Aorta (tissue), 5 donors: ENCODE measurements at regions not wholly inside any gene's neighbourhood (a gene's known extent, or its start where the extent isn't known, plus 50 kb on each side); places are given as distances from the start of the nearest gene placed in this dataset.

Source experiments
- ATAC-seq: fragments of 200-7000 bp; cut with Tn5 transposase; one replicate; pipeline ENCODE4 v1.9.1; 2022; ENCODE audit warnings: moderate library complexity; ENCODE audit not compliant: low FRiP score
- DNase-seq, 2 donors: peaks; one replicate each; pipeline ENCODE4 v3.0.0-alpha.2; 2020
- H3K27ac ChIP-seq, 2 donors: one replicate each; pipeline ENCODE4 v1.5.1; 2013; ENCODE audit warnings: low read length in 2 of 2, mild to moderate bottlenecking in 2 of 2, moderate library complexity in 2 of 2, control low read depth in 1 of 2, inconsistent platforms in 1 of 2, low read depth in 1 of 2
- H3K27me3 ChIP-seq, 2 donors: one replicate each; pipeline ENCODE4 v1.6.1; 2013; ENCODE audit warnings: control low read depth in 1 of 2, low read length in 1 of 2, mild to moderate bottlenecking in 1 of 2, moderate library complexity in 1 of 2; ENCODE audit not compliant: insufficient read depth in 2 of 2, control insufficient read depth in 1 of 2
- H3K36me3 ChIP-seq, 2 donors: one replicate each; pipeline ENCODE4 v1.6.1; 2013; ENCODE audit warnings: control low read depth in 1 of 2, low read length in 1 of 2, mild to moderate bottlenecking in 1 of 2; ENCODE audit not compliant: insufficient read depth in 2 of 2, control insufficient read depth in 1 of 2
- H3K4me1 ChIP-seq, 2 donors: one replicate each; pipeline ENCODE4 v1.6.1; 2013; ENCODE audit warnings: low read length in 2 of 2, control low read depth in 1 of 2, mild to moderate bottlenecking in 1 of 2, moderate library complexity in 1 of 2; ENCODE audit not compliant: insufficient read depth in 2 of 2, control insufficient read depth in 1 of 2
- H3K4me3 ChIP-seq, 2 donors: one replicate each; pipeline ENCODE4 v1.5.1; 2013; ENCODE audit warnings: low read length in 2 of 2, control low read depth in 1 of 2, mild to moderate bottlenecking in 1 of 2
- H3K9me3 ChIP-seq: one replicate; pipeline ENCODE4 v1.6.1; 2013; ENCODE audit warnings: mild to moderate bottlenecking, low read length; ENCODE audit not compliant: control insufficient read depth
- WGBS, 2 donors: extraction: QIAGEN DNeasy Blood & Tissue Kit; methylation state at CpG; one replicate each; pipeline ENCODE4 v1.1.7; 2013; 5-methylcytosine and 5-hydroxymethylcytosine counted together
- intact Hi-C, 2 donors: fragments of 100-400 bp; cut with DNase I; formaldehyde crosslinking; loops; one replicate each; pipeline versions ENCODE4 v1.14.2 to v1.15.0; 2022
- donor health status: healthy with polysubstance abuse.
- donor health status: Bipolar disorder and iron deficiency.
- donor health status: DM: no; HTN: no; CAD: no.
- donor health status: DM: no; HTN: no; CAD: no.
- donor health status: DM: yes; HTN: yes; CAD: no.

GRCh38 chr4:62814510-62815047, 1594.7 kb downstream of the TECRL start:
- no peaks in the 10 kb centered on the region for H3K4me1 ChIP-seq
- H3K9me3 ChIP-seq = no peaks in the 10 kb centered on the region
- H3K36me3 ChIP-seq = no peaks in the 10 kb centered on the region
- DNase-seq (no peak), ATAC-seq (no peak)
- H3K27ac ChIP-seq = no peak overlapping the region
- 35 to 36% methylated on average over 3 of the region's 3 CpGs for whole genome bisulfite sequencing, 2 donors
- no peak overlapping the region for H3K4me3 ChIP-seq
- intact Hi-C loops = no loop called here
- no peaks in the 10 kb centered on the region for H3K27me3 ChIP-seq

GRCh38 chr4:62806816-62807215, 1602.4 kb downstream of the TECRL start:
- H3K4me3 ChIP-seq = no peak overlapping the region
- H3K36me3 ChIP-seq = no peaks in the 10 kb centered on the region
- peaks cover 2% of the 10 kb centered on the region for H3K9me3 ChIP-seq
- no peaks in the 10 kb centered on the region for H3K27me3 ChIP-seq
- intact Hi-C loops = no loop called here
- no peak for DNase-seq
- no peak overlapping the region for H3K27ac ChIP-seq
- ATAC-seq = peak; percentile 60
- 76 to 80% methylated on average over 5 of the region's 5 CpGs for WGBS, 2 donors
- no peaks in the 10 kb centered on the region for H3K4me1 ChIP-seq

GRCh38 chr4:62804075-62804474, 1603.9 kb downstream of the ADGRL3 start:
- WGBS, 2 donors = 78 to 89% methylated on average over 2 of the region's 2 CpGs
- peaks cover 2% of the 10 kb centered on the region for H3K9me3 ChIP-seq
- DNase-seq (no peak), ATAC-seq (no peak)
- no peaks in the 10 kb centered on the region for H3K27me3 ChIP-seq
- H3K4me1 ChIP-seq = no peaks in the 10 kb centered on the region
- intact Hi-C loops = no loop called here
- H3K36me3 ChIP-seq = no peaks in the 10 kb centered on the region
- no peak overlapping the region for H3K4me3 ChIP-seq
- H3K27ac ChIP-seq = no peak overlapping the region

GRCh38 chr4:62797221-62797620, 1597.1 kb downstream of the ADGRL3 start:
- WGBS, 2 donors = 79 to 83% methylated on average over 1 of the region's 1 CpG
- no peak overlapping the region for H3K4me3 ChIP-seq
- H3K27me3 ChIP-seq = no peaks in the 10 kb centered on the region
- no peaks in the 10 kb centered on the region for H3K9me3 ChIP-seq
- ATAC-seq (no peak), DNase-seq (no peak)
- no peak overlapping the region for H3K27ac ChIP-seq
- intact Hi-C loops = no loop called here
- no peaks in the 10 kb centered on the region for H3K36me3 ChIP-seq
- H3K4me1 ChIP-seq = no peaks in the 10 kb centered on the region

- no peaks in the 10 kb centered on the region for H3K27me3 ChIP-seq
- intact Hi-C loops = no loop called here
- H3K9me3 ChIP-seq = no peaks in the 10 kb centered on the region
- ATAC-seq (no peak), DNase-seq (no peak)
- no peak overlapping the region for H3K27ac ChIP-seq
- H3K4me3 ChIP-seq = no peak overlapping the region
- no peaks in the 10 kb centered on the region for H3K4me1 ChIP-seq
- WGBS, 2 donors = 78 to 83% methylated on average over 2 of the region's 2 CpGs
- H3K36me3 ChIP-seq = no peaks in the 10 kb centered on the region
Measured at GRCh38 chr4:62791386-62791785, 1591.3 kb downstream of the ADGRL3 start.

- no peaks in the 10 kb centered on the region for H3K4me1 ChIP-seq
- no peaks in the 10 kb centered on the region for H3K36me3 ChIP-seq
- H3K27ac ChIP-seq = no peak overlapping the region
- intact Hi-C loops = no loop called here
- ATAC-seq (no peak), DNase-seq (no peak)
- no peaks in the 10 kb centered on the region for H3K27me3 ChIP-seq
- no peaks in the 10 kb centered on the region for H3K9me3 ChIP-seq
- 54 to 62% methylated on average over 9 of the region's 9 CpGs for WGBS, 2 donors
- H3K4me3 ChIP-seq = no peak overlapping the region
Measured at GRCh38 chr4:62771983-62772557, 1571.9 kb downstream of the ADGRL3 start.

- Histone ChIP-seq H3K36me3 (no peaks in the 10 kb centered on the region), H3K4me3 (no peak overlapping the region), H3K27me3 (no peaks in the 10 kb centered on the region), H3K4me1 (no peaks in the 10 kb centered on the region), H3K27ac (no peak overlapping the region), H3K9me3 (no peaks in the 10 kb centered on the region)
- 82% methylated on average over 6 of the region's 6 CpGs for WGBS, 2 donors
- DNase-seq (no peak), ATAC-seq (no peak)
- intact Hi-C loops = no loop called here
Measured at GRCh38 chr4:62740296-62740695, 1540.2 kb downstream of the ADGRL3 start.

GRCh38 chr4:62717154-62717553, 1517.0 kb downstream of the ADGRL3 start:
- no peaks in the 10 kb centered on the region for H3K9me3 ChIP-seq
- no peak overlapping the region for H3K27ac ChIP-seq
- ATAC-seq (no peak), DNase-seq (no peak)
- no peaks in the 10 kb centered on the region for H3K4me1 ChIP-seq
- 54 to 59% methylated on average over 2 of the region's 2 CpGs for WGBS, 2 donors
- H3K4me3 ChIP-seq = no peak overlapping the region
- no peaks in the 10 kb centered on the region for H3K36me3 ChIP-seq
- intact Hi-C loops = no loop called here
- H3K27me3 ChIP-seq = no peaks in the 10 kb centered on the region

GRCh38 chr4:62711575-62711974, 1511.4 kb downstream of the ADGRL3 start:
- Histone ChIP-seq H3K4me1 (no peaks in the 10 kb centered on the region), H3K27me3 (no peaks in the 10 kb centered on the region), H3K27ac (no peak overlapping the region), H3K36me3 (no peaks in the 10 kb centered on the region), H3K9me3 (no peaks in the 10 kb centered on the region), H3K4me3 (no peak overlapping the region)
- DNase-seq = no peak
- intact Hi-C loops = no loop called here
- no peak for ATAC-seq
- 74 to 88% methylated on average over 1 of the region's 1 CpG for WGBS, 2 donors
